HG02763 (cell line): ENCODE measurements at regions not wholly inside any gene's neighbourhood (a gene's known extent, or its start where the extent isn't known, plus 50 kb on each side); places are given as distances from the start of the nearest gene placed in this dataset.
A peak's percentile ranks its signal among the peaks of the same experiment; 100 is the strongest.

Source experiments
- ATAC-seq: cut with Tn5 transposase; IDR thresholded peaks from one replicate; pipeline ENCODE4 v1.9.1; 2021; ENCODE audit warnings: mild to moderate bottlenecking, moderate library complexity; ENCODE audit not compliant: unreplicated experiment

- ATAC-seq, result no peak
These were observed 144.3 kb upstream of the MYOCD start for GRCh38 chr17:12521416-12521815.

GRCh38 chr17:12522336-12522735, 143.4 kb upstream of the MYOCD start:
- ATAC-seq, result no peak

- ATAC-seq, result no peak
These were observed 142.9 kb upstream of the MYOCD start for GRCh38 chr17:12522743-12523183.

GRCh38 chr17:12523244-12523643, 142.4 kb upstream of the MYOCD start:
- ATAC-seq, result no peak

- no peak for ATAC-seq
These were observed 137.7 kb upstream of the MYOCD start for GRCh38 chr17:12528036-12528435.

- no peak for ATAC-seq
These were observed 135.5 kb upstream of the MYOCD start for GRCh38 chr17:12530161-12530560.

DNA sequence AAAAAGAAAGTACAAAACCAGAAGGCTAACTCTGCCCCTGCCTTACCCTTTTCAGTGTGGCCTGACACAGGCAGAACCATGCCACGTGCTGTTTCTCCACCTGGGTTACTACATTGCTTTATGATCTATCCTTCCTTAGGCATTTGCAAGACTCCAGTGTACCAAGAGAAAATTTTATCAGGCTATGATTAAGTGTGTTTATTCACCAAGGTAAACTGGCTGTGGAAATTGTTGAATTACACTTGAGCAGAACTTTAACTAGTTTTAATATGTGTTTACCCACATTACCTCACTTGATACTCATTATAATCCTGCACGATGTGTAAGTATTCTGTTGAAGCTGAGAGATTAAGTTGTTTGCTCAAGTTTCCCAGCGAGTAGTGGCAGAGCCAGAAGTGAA, 129.7 kb upstream of the MYOCD start:
- ATAC-seq, result no peak

DNA sequence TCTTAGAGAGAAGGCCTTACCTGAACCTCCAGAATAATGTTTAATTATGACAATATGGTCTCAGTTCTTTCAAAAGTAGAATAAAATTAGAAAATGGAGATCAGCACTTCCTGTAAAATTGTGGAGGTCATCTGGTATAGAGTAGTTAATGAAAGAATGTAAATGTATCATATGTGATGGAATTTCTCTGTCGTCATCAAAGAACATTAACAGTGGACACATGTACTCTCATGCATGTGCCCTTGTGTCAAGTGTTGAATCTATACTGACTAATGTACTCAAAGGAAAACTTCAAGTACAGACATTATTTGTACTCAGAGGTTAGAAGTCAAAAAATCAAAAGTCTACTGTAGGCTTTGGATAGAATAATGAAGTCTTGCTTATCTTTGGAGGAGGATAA, 129.2 kb upstream of the MYOCD start:
- no peak for ATAC-seq

GRCh38 chr17:12537436-12537835, 128.3 kb upstream of the MYOCD start:
- ATAC-seq, result no peak

- no peak for ATAC-seq
These were observed 127.7 kb upstream of the MYOCD start for GRCh38 chr17:12538003-12538402.

DNA sequence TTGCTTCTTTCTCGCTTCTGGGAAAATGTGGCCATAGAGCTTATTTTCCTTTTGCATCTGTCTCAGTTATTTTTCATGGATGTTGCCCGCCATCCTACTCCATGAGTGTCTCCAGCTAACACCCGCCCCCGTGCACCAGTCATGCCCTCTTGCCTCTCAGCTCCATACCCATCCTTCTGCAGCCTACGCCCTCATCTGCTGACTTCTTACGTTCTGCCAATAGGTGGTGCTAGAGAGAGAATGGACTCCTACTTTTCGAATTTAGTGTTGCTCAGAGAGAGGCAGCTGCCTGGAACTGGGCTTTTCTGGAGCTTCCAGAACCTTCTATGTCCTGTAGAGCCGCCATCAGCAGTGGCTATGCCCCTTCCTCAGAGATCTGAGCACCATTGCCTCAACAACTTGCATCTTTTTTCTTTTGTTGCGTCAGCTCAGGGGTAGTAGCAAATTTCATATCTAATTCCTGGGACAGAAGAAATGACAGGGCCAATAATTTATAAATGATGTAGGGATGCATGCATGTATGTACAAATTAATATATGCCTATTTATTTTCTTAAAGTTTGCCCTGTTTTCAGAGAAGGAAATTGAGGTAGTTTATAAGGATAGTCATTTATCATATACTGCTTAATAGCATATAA, 119.7 kb upstream of the MYOCD start:
- ATAC-seq, result peak; percentile 75

DNA sequence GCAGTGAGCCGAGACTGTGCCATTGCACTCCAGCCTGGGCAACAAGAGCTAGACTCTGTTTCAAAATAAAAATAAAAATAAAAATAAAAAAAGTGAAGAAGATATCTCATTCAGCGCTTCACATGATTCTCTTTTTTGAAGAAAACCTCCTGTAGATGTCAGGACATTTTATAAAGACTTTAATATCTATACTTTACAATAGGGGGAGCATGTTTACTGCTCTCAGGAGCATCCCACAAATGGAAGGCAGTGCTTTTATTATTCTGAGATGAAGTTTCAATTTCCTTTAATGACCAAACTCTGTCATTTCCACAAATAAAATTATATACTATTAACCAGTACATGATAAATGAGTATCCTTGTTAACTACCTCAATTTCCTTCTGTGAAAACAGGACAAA, 118.7 kb upstream of the MYOCD start:
- ATAC-seq, result no peak

- ATAC-seq, result no peak
These were observed 117.9 kb upstream of the MYOCD start for GRCh38 chr17:12547831-12548230.

GRCh38 chr17:12548558-12548957, 117.1 kb upstream of the MYOCD start:
- ATAC-seq, result no peak

DNA sequence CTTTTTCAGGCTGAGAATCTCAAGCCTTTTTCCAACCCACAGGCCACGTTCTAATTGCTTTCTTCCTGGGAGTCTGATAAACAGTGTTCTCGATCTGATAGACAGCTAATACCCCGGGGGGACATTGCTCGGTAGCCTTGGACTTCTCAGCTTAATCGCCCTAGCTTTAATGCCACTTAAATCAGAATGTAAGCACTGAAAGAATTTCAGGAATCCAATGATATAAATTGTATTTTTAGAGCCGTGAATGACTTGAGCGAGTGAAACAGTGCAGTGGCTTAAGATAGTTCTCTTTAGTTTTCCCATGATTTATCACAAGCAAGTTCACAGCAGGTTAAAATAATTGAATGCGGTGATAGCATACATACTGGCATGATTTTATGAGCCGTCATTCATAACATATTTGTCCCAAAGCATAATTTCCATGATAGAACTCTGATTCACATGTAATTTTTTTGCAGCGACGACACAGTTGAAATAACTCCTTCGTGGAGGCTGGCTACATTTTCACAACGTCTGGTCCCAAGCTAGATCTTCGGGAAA, 116.1 kb upstream of the MYOCD start:
- no peak for ATAC-seq

- no peak for ATAC-seq
These were observed 112.1 kb upstream of the MYOCD start for GRCh38 chr17:12553625-12554024.

- ATAC-seq, result no peak
These were observed 111.4 kb upstream of the MYOCD start for GRCh38 chr17:12554251-12554650.

GRCh38 chr17:12566291-12566690, 99.4 kb upstream of the MYOCD start:
- ATAC-seq, result no peak

DNA sequence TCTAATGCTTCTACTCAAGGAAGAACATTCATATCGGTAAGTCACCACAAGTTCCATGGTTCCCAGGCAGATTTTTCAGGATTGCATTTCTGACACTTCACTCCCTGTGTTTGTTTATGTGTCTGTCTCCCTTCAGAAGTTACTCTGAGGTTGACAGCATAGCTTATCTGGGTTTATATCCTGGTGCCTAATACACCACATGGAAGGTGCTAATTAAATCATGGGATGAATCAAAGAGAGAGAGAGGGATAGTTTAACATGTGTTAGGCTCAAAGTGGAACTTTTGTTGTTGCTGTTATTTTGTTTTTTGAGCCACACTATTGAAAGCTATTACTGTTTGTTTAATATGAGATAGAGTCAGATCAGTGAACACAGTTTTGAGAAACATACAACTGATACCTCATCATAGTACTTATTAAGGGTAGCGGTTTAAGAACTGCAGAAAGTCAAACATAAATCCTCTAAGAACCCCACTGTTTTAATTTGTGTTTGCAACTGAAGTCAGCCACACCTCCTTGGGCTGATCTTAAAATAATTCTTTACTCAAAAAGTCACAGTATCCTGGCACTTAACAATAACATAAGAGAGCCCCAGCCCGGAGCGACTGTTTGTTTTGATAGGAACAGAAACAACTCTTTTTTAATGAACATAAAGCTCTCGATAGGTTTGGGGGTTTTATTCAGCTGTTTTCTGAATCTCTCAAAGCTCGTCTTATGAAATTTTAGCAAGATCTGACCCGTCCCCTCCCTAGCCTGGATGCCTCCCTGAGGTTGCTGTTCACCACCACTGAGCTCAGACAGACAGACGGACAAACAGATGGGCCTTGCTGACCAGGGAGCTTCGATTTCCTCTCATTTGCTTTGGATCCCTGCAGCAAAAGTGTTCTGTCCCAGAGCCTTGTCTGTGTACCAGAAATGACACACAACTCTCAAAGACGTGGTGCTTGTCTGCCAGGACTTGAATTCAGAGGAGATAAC, 98.3 kb upstream of the MYOCD start:
- ATAC-seq, result no peak

- no peak for ATAC-seq
These were observed 97.1 kb upstream of the MYOCD start for GRCh38 chr17:12568358-12569251.

GRCh38 chr17:12571606-12572005, 94.1 kb upstream of the MYOCD start:
- ATAC-seq, result no peak
